ENCODE measurements at regions not wholly inside any gene's neighbourhood (a gene's known extent, or its start where the extent isn't known, plus 50 kb on each side); places are given as distances from the start of the nearest gene placed in this dataset.
"Not testable (repeated sequence)": the region's sequence is repeated elsewhere in the genome, so short reads cannot be mapped to it uniquely, and the experiment has no call there.

GRCh38 chr7:16369855-16370254 lies 51.5 kb downstream of the CRPPA start:
- no peak for TF ChIP-seq CTCF (conservative IDR thresholded peaks at IDR 0.05; ENCODE audit: low read depth, low read length)
- H3K4me3 ChIP-seq (ENCODE audit: low read depth, low read length) = no peak overlapping the region
- no peak for DNase-seq (ENCODE audit: low read depth)

- not testable (repeated sequence) for DNase-seq (ENCODE audit: low read depth); H3K4me3 ChIP-seq (ENCODE audit: low read depth, low read length)
Observed at GRCh38 chr7:16369309-16369708, 52.0 kb downstream of the CRPPA start.

GRCh38 chr7:16368885-16369284 lies 52.5 kb downstream of the CRPPA start:
- DNase-seq (ENCODE audit: low read depth) = no peak
- H3K4me3 ChIP-seq (ENCODE audit: low read depth, low read length) = no peak overlapping the region
- TF ChIP-seq CTCF (conservative IDR thresholded peaks at IDR 0.05; ENCODE audit: low read depth, low read length) = no peak

- no peak for DNase-seq (ENCODE audit: low read depth)
- H3K4me3 ChIP-seq (ENCODE audit: low read depth, low read length) = no peak overlapping the region
- no peak for TF ChIP-seq CTCF (conservative IDR thresholded peaks at IDR 0.05; ENCODE audit: low read depth, low read length)
Observed at GRCh38 chr7:16367115-16367514, 54.2 kb downstream of the CRPPA start.

GRCh38 chr7:16365952-16366351 lies 55.4 kb downstream of the CRPPA start:
- TF ChIP-seq CTCF (conservative IDR thresholded peaks at IDR 0.05; ENCODE audit: low read depth, low read length) = no peak
- no peak for DNase-seq (ENCODE audit: low read depth)
- no peak overlapping the region for H3K4me3 ChIP-seq (ENCODE audit: low read depth, low read length)

- no peak for DNase-seq (ENCODE audit: low read depth)
- H3K4me3 ChIP-seq (ENCODE audit: low read depth, low read length) = no peak overlapping the region
- no peak for TF ChIP-seq CTCF (conservative IDR thresholded peaks at IDR 0.05; ENCODE audit: low read depth, low read length)
Observed at GRCh38 chr7:16365177-16365576, 56.2 kb downstream of the CRPPA start.

GRCh38 chr7:16359216-16359615 lies 62.1 kb downstream of the CRPPA start:
- no peak overlapping the region for H3K4me3 ChIP-seq (ENCODE audit: low read depth, low read length)
- no peak for DNase-seq (ENCODE audit: low read depth)
- TF ChIP-seq CTCF (conservative IDR thresholded peaks at IDR 0.05; ENCODE audit: low read depth, low read length) = no peak

GRCh38 chr7:16357921-16358320 lies 63.4 kb downstream of the CRPPA start:
- no peak for TF ChIP-seq CTCF (conservative IDR thresholded peaks at IDR 0.05; ENCODE audit: low read depth, low read length)
- no peak overlapping the region for H3K4me3 ChIP-seq (ENCODE audit: low read depth, low read length)
- DNase-seq (ENCODE audit: low read depth) = no peak
